ENCODE measurements at regions not wholly inside any gene's neighbourhood (a gene's known extent, or its start where the extent isn't known, plus 50 kb on each side); places are given as distances from the start of the nearest gene placed in this dataset.

DNA sequence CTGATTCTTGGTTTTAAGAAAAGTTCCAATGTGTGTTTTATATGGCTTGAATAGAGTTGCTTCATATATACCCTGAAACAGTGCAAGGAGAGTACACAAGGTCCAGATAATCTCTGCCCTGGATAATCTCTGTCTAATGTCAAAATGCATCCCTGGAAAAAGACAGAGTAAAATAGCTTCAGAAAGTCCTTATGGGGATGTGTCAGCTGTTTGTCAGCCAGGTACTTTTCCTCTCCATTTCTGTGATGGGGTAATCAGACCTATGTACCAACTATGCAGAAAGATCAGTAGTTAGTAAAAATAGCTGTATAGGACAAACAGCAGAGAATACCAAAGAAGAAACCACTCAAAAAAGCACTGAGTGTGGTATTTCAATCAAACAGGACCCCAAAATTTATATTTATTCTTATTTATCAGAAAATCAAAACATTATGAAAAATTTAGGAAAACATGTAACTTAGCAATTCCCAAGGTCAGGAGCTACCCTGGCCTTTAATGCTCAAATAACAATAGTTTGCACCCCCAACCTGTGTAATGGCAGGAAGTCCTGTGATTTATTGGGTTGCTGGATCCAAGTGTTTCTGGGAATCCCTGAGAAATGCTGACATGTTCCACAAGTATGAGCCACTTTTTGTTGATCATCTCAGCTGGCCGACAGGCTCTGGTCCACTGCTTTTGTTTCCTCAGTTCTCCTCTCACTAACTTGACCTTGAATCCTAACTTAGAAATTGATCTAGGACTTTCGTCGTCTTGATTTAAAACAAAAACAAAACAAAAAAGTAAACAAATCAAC is 69.6 kb downstream of the MDH1 start:
- no peak for DNase-seq

DNA sequence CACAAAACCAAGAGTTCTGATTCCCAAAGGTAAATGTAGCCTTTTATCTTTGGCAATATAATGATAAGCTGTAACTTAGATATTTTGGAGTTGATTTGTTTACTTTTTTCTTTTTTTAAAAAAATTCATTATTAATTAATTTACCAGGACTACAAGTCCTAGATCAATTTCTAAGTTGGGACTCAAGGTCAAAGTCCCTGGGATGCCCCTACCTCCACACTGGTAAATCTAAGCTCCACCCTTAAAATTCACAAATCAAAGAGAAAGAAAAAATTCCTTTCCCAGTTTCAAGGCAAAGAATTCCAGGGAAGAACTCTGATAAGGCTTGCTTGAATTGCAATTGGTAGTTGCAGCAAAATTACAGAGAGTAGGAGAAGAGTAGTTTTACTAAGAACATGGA is 71.3 kb downstream of the MDH1 start:
- no peak for DNase-seq

DNA sequence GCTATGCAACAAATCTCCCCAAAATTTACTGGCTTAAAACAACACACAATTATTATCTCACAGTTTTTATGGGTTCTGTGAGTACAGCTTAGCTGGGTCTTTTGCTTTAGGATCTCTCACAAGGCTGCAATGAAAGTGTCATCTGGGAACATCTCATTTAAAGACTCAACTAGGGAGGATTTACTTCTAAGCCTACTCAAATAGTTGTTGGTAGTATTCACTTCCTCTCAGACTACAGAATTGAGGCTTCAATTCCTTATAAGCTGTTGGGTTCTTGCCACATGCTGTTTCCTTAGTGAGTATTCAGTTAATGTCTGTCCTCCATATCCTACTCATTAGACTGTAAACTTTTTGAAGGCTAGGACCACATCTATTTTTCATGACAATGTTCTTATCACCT is 72.3 kb downstream of the MDH1 start:
- DNase-seq, result no peak

DNA sequence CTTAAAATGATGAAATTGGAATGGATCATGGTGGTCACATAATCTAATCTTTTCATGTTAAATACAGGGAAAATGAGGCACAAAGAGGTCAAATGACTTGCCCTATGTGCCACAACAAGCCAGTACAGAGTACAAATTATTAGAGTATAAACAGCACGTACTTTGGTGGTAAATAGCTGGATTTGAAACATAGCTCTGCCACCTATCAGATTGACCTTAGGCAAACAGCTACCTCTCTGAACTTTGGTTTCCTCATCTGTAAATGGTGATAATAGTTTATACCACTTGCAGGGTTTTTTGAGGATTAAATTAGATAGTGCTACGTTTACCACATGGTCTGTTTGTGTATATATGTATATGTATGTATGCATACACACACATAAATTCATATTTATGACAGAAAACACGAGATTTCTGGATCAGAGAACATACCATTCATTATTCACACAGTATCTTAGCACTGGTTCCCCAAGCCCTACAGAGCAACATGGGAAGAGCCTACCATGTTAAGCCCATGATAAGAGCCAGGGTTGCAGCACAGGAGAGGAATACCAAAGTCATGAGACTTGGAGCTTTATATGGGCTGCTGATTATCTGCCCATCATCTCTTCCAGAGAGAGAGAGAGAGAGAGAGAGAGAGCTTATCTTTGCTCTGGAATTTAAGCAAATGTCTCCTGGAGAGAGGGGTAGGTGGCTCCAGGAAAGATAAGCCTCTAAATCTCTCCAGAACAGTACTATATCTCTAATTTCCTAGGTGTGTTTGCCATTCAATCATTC is 73.5 kb downstream of the MDH1 start:
- no peak for DNase-seq

DNA sequence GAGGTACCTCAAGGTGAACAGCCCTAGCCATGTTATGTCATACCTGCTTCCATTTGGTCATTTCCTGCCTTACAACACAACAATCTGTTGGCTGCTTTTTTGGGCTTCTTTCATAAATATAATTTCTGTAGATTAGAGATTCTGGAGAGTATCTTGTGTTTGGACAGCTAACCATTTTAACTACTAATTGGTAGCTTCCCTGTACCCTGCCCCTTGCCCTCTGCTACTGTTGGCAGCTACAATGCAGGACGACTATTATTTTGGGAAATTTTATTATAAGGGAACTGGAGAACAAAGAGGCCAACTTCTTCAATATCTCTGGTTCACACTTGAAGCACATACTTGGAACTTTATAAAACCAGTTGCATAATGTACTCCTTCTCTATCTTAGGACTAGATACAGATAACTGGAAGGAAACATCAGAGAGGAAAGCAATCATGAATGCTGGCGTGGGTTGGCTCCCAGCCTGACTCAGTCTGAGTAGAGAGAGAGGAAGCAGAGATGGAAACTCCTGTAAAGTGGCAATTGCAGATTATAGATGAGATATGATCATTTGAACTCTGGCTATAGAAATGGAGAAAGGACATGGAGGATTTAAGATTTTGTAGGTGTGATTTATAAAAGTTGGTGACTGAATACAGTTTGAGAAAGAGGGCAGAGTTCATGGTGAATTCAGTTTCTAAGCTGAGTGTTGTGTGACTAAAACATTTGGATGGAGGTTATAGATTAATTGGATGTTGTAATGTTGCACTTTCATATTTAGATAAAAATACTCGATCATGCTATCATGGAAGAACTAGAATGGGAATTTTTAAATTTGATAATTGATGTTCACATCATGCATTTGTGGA is 74.5 kb downstream of the MDH1 start:
- DNase-seq, result no peak

DNA sequence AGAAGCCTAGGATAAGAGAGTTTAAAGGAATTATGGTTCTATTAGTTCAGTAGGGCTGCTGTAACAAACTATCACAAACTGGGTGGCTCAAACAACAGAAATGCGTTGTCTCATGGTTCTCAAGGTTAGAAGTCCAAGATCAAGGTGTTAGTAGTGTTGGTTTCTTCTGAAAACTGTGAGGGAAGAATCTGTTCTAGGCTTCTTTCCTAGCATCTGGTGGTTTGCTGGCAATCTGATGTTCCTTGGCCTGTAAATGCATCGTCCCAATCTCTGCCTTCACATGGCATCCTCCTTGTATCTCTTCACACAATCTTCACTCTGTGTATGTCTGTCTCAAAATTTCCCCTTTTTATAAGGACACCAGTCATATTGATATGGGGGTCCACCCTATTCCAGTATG is 76.3 kb downstream of the MDH1 start:
- no peak for DNase-seq

DNA sequence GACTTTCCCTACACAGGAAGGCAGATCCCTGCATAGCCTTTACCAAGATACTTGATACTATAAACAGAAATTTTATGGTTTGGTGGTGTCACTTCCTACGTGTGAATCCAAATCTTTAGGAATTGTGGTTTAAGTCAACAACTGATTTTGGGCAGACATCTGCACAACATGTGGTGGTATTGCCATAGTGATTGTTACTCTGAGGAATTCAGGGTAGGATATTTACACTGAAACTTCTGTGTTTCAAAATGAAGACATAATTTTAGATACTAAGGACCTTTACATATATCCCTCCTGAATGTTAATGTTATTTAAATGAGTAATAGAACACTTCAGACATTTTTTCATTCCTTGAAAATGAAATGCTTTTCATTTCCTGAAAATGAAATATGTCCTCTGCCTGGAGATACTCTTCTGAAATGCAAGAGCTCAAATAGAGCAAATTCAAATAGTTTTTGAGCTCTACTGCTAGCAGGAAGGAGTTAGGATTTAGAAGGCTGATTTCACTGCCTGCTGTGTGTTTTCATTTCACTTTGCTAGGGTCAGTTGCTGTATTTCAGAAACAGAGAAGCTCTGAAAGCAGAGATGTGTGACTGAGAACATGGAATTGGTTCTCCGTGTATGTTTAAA is 77.2 kb downstream of the MDH1 start:
- DNase-seq, result no peak

DNA sequence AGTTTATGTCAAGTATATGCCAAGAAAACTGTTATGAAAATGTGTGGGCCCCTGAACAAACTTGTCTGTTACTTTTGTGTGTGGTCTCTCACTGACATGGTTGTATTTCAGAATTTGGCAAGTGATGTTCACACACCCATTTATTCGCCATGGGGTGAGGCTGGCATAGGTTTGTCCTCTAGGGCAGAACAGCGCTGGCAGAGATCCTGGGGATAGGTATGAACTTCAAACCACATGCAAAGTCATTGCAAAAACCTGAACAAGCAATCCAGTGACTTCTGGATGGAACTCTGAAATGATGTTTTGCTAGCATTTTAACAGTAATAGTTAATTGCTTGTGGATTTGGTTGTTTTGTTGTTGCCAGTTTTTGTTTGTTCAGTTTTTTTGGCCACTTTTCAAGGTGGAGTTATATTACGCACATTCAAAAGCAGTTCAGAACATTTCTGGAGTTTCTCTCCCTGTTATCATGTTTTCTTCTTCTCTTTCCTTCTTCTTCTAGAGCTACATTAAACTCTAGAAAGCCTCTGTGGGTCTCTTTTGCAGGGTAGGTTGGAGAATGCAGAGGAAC is 78.5 kb downstream of the MDH1 start:
- DNase-seq, result no peak

DNA sequence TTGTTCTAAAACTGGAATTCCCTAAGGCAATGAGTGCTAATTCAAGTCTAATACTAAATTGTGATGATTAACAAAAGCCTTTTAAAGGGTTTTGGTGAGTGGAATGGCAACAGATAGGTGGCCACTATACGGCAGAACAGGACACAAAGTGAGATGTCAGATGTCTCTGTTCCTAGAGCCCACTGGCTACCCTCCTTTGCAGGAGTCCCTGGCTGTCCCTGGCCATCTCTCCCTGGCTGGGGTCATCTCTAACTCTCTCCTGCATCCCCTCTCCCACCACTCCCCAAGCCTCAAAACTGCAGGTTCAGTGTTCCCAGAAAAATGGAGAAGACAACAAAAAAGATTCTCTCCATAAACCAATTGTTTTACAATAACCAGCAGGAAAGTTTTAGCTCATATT is 79.2 kb downstream of the MDH1 start:
- DNase-seq, result no peak

DNA sequence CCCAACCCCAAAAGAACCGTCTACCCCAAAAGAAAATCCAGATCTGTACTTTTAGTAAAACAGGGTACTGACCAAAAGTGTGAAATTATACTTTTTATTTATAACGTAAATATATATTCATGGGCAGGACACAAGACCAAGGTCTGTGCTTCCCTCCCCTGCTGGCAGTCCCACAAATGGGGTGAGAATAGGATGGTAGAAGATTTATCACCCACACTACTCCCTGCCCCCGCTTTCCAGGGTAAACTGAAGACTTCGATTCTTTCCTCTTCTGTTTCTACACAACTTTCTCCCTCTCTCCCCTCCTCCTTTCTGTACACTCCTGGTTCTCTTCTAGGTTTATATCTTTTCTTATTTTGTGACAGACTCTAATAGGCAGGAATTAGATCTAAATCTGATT is 79.7 kb downstream of the MDH1 start:
- DNase-seq, result no peak

DNA sequence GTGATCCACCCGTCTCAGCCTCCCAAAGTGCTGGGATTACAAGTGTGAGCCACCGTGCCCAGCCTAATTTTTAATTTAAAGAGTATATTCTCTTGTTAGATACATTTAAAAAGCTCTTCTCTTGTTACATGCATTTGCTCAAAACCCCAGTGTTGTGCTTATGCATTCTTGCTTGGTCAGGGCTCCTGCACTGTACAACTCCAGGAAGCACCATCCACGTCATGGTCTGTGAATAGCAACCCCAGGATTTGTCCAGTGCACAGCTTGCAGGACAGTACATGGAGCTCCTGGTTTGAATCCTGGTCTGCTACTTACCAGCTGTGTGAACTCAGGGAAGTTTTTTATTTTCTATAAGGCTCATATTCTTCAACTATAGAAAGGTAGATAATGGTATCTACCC is 80.8 kb downstream of the MDH1 start:
- DNase-seq, result no peak

DNA sequence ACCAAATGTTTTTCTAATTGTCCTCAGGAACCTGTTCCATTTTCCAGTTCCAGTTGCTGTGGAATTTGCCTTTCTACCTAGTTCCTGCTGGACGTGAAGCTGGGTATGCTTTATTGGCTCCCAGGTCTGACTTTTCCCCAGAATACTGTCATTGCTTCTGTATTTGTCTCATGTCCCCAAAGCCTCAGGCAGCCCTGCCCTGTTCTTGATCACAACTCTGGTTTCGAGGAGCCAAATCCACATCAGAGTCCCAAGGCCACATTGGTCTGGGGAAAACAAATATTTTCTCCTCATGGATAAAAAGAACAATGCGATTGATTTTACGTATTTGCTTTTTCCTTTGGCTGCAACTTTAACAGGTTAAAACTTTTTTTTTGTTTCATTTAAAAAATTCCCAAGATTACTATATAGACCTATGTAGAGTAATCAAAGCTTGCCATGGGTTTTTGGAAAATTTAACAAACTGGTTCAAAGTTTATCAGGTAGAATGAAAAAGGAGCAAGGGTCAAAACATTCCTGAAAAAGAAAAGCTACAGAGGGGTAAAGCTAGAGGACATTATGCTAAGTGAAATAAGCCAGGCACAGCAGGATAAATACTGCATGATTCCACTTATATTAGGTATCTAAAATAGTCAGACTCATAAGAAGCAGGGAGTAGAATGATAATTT is 85.2 kb downstream of the MDH1 start:
- DNase-seq, result no peak

DNA sequence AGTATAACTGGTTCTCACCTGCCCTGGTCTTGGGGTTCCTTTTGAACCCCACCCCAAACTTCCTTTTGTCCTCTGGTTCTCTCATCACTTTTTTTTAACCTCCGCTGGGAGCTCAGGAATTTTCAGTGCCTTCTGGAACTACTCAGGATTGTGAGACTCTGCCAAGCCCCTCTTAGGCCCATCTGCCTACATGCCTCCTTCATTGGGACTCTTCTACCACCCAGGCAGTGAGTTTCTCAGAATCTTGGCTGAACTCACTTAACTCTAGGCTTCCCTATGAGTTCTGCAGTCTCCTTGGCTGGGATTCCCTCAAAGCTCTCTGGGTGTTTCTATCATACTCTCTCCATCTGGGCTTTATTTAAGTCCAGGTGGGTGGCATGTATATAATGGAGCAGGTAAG is 86.3 kb downstream of the MDH1 start:
- no peak for DNase-seq

DNA sequence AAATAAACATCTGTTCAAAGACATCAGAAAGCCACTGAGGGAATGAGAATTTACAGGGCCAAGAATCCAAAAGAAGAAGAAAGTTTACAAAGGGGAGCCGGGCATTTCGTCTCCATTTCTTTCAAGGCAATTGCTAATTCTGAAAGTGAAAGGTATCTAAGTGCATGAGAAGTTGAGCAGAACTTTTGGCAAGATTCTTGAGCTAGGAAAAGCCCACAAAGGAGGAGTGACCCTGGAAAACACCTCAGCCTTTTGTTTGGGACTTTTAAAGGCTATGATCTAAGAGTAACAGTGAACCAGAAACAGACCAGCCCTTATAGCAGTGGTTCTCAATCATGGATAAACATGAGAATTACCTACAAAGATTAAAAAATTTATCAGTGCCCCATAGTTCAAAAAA is 87.4 kb downstream of the MDH1 start:
- DNase-seq, result no peak

DNA sequence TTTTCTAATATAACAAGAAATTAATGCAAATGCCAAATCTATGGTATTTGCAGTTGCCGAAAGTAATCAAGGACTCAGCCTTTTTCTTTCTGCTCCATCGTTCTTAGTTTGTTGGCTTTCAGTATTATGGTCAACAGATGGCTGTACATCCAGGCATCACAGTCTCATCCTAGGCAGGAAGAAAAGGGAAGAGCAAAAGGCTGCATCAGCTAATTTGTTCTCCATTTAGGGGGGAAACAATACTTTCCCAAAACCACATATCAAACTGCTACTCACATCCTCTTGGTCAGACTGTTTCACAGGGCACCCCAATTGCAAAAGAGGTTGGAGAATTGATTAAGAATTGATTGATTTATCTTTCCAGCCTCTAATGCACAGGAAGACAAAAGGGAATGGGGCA is 89.3 kb downstream of the MDH1 start:
- no peak for DNase-seq

DNA sequence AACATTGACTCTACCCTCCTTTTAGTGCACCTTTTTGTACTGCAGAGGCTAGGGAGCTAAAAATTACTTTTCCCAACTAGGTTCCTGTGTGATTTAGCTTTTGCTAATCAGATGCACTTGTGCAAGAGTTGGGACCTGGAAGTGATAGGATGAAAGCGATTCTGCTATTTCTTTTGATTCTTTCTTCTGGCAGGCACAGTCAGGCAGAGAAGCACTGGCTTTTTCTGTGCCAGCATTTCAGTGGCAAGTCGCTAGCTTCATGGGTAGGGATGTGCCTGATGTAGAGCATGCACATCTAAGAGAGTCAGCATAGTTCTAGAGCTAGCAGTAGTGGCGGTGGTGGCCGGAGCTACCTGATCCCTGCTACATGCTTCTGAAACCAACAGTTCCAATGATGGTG is 89.8 kb downstream of the MDH1 start:
- no peak for DNase-seq

DNA sequence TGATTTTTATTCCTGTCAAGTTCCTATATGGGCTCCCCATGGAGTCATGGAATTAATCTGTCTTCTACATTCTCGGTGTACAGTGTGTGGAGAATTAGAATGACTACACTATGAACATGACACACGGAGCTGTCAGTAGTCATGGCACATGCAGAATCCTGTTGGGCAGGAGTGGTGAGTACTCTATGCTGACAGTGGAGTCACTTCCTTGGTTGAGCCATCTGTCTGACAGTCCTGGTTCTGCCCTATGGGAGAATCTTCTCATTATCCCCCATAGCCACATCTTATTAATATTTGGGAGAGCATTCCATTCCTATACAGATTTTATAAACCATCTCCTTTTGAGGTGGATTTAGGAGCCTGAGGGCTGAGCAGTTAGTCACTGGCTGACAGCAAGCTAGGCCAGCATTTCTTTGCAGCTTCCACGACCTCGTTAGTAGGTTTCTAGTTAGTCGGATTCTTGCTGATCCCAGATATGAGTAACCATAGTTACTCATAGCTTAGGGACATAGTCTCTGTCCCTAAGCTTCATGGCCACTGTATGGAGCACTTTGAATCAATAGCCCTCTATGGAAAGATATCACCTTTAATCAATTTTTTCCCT is 90.6 kb downstream of the MDH1 start:
- no peak for DNase-seq

DNA sequence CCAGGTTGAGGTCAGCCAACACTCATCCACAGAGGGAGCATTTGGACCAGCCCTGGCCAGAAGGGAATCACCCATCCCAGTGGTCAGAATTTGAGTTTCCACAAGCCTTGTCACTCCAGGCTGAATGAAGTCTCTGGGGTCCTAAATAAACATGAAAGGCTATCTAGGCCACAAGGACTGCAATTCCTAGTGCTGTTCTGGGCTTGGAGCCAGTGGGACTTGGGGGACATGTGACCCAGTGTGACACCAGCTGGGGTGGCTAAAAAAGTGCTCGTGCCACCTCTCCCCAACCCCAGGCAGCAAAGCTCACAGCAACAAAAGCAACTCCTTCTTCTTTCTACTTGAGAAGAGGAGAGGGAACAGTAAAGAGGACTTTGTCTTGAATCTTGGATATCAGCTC is 91.7 kb downstream of the MDH1 start:
- no peak for DNase-seq

DNA sequence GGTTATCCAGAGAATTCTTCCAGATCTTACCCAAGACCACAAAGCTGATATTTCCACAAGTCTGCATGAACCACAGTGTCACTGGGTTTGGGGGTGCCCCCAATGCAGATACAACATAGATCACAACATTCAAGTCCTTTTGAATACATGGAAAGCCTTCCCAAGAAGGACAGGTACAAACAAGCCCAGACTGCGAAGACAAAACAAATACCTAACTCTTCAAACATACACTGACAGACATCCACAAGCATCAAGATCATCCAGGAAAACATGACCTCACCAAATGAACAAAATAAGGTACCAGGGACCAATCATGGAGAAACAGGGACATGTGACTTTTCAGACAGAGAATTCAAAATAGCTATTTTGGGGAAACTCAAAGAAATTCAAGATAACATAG is 93.1 kb downstream of the MDH1 start:
- DNase-seq, result no peak

DNA sequence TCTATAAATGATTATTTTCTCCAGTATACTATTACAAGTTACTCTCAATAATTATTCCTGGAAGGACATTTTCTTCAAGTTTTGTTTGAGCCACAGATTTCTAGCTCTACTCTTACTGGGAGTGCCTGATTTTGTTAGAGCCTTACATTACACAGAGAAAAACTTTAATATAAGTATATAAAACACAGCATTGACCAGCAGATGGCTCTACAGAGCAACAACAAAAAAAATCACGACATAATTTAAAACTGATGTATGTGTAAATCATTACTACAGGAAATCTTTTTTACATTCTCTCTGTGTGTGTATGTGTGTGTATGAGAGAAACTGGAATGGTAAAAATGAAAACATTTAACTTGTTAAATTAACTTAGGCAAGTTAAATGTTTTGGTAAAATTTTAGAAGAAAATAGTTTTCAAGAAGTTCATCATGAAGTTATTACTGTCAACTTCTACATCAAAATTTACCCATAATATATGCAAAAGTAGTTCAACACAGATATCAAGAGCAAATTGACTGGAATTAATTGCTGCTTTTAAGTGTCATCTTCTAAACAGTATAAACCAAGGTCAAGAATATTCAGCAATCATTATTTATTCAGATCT is 103.3 kb downstream of the MDH1 start:
- peak in 2 of 4 experiments; percentile 0 to 4 for DNase-seq

DNA sequence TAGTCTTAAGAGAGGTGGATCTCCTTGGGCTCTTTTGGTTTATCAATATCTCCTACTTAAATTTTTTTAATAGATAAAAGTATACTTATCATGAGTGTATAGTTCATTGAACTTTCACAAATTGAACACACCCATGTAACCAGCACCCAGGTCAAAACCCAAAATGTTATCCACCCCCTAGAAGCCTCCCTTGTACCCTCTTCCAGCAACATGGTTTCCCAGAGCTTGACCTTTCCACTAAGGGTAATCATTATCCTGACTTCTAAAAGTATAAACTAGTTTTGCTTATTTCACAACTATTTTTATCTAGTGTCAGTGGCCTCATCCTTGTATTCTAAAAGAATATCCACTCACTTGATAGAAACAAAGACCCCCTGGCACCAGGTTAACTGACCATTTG is 106.8 kb downstream of the MDH1 start:
- DNase-seq, result no peak

Measured in activated CD4-positive, CD25-positive, alpha-beta regulatory T cell (primary cell).